ENCODE measurements at regions not wholly inside any gene's neighbourhood (a gene's known extent, or its start where the extent isn't known, plus 50 kb on each side); places are given as distances from the start of the nearest gene placed in this dataset.

- TF ChIP-seq SPI1 (IDR thresholded peaks at IDR 0.05; ENCODE audit: low read depth, low read length): no peak
- TF ChIP-seq POLR2A (IDR thresholded peaks at IDR 0.05; ENCODE audit: low read depth, low read length): no peak
- no peak for TF ChIP-seq POLR2AphosphoS5 (IDR thresholded peaks at IDR 0.05; ENCODE audit: low read depth, low read length)
- TF ChIP-seq TAF1 (IDR thresholded peaks at IDR 0.05; ENCODE audit: low read depth, low read length): no peak
Observed at GRCh38 chr3:166285001-166285400, 447.8 kb upstream of the BCHE start.
